ENCODE measurements at regions not wholly inside any gene's neighbourhood (a gene's known extent, or its start where the extent isn't known, plus 50 kb on each side); places are given as distances from the start of the nearest gene placed in this dataset.
"Not testable (repeated sequence)": the region's sequence is repeated elsewhere in the genome, so short reads cannot be mapped to it uniquely, and the experiment has no call there.

DNA sequence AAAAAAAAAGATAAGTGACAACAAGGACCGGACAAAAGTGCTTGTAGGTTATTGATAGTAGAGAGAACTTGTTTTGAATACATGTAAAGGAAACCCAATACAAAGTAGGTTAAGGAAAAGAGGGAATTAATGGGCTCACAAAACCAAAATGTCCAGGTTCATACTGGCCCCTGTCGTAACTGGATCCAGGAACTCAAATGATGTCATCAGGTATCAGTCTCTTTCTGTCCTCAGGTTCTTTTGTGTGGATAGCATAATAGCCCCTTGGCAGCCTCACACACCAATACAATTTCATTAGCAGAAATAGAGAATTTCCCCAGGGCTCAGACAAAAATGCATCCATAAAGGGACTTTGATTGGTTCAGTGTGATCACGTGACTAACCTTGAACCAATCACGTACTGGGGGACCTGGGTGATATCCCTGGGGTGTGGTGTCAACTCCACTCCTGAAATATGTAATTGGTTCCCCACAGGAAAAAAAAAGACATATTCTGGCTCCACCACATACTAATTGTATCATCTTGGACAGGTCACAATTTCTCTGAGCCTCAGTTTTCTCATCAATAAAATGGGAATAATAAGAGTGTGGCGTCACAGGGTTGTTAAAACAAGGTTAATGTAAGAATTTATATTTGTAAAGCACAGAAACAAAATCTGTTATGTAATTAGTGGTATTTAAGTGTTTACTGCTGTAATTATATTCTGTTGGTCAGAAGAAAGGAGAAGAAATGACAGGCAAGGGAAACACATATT lies 174.8 kb downstream of the PDGFRA start:
- TF ChIP-seq POLR2A (IDR thresholded peaks at IDR 0.05) (no peak), CTCF (IDR thresholded peaks at IDR 0.05) (no peak), EP300 (IDR thresholded peaks at IDR 0.05) (no peak)
- Histone ChIP-seq H3K27me3 (no peaks in the 10 kb centered on the region), H3K27ac (no peak overlapping the region), H3K4me1 (peaks cover 0 to 15% (median 0%) of the 10 kb centered on the region in 4 donors), H3K4me3 (no peak overlapping the region), H3K9me3 (no peaks in the 10 kb centered on the region), H3K36me3 (no peaks in the 10 kb centered on the region)
- 93 to 95% methylated on average over 5 of the region's 5 CpGs for WGBS, 2 donors
- DNase-seq (ENCODE audit: low spot score in 2 of 2): no peak

- not testable (repeated sequence) for H3K36me3 ChIP-seq; H3K4me3 ChIP-seq; H3K4me1 ChIP-seq; H3K27me3 ChIP-seq; DNase-seq (ENCODE audit: low spot score in 2 of 2); H3K9me3 ChIP-seq; H3K27ac ChIP-seq
- 49 to 51% methylated on average over 7 of the region's 7 CpGs for whole genome bisulfite sequencing, 2 donors
These were observed 180.3 kb downstream of the PDGFRA start for GRCh38 chr4:54409270-54409817.

DNA sequence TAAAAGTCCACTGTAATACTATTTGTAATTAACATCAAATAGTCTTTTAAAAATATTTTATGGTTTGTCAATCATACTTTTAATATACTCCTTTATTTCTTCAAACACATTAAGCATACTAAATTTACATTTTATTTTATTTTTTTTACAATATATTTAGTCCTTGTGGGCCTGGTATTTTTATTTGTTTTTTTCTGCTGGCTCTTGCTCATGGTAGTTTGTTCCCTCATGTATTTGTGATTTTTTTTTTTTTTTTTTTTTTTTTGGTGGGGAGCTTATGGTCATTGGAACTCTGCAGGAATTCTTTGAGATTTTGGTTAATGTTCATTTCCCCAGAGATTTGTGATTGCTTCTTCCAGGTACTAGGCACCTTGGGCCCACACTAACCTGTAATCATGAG lies 185.5 kb downstream of the PDGFRA start:
- no peak overlapping the region for H3K4me3 ChIP-seq
- H3K4me1 ChIP-seq: no peaks in the 10 kb centered on the region
- H3K27ac ChIP-seq: no peak overlapping the region
- no peak for DNase-seq (ENCODE audit: low spot score in 2 of 2)
- no peaks in the 10 kb centered on the region for H3K27me3 ChIP-seq
- no peaks in the 10 kb centered on the region for H3K36me3 ChIP-seq
- peaks cover 0 to 11% (median 2%) of the 10 kb centered on the region in 4 donors for H3K9me3 ChIP-seq
- TF ChIP-seq EP300 (IDR thresholded peaks at IDR 0.05): no peak
- no peak for TF ChIP-seq CTCF (IDR thresholded peaks at IDR 0.05)
- TF ChIP-seq POLR2A (IDR thresholded peaks at IDR 0.05): no peak

DNA sequence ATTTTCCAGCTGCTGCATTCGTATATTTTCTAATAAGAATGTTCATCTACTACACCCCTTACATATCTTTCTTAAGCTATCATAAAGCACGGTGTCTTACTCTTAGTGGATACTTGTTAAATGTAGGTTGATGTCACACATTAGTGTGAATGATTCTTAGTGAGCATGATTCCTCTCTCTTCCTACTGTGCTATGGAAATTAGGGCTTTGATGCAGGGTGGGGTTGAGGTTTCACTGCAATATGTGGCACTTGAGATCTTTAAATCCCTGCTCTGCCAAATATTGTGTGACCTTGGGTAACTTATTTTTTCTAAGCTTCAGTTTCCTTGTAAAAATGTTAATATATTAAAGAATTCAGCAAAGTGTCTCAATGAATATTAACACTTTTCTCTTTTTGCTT lies 188.4 kb downstream of the PDGFRA start:
- 65 to 67% methylated on average over 2 of the region's 2 CpGs for WGBS, 2 donors
- H3K27me3 ChIP-seq: no peaks in the 10 kb centered on the region

GRCh38 chr4:54418468-54418867 lies 189.4 kb downstream of the PDGFRA start:
- 90 to 93% methylated on average over 5 of the region's 5 CpGs for WGBS, 2 donors
- TF ChIP-seq CTCF (IDR thresholded peaks at IDR 0.05): no peak
- TF ChIP-seq POLR2A (IDR thresholded peaks at IDR 0.05): no peak
- no peak for TF ChIP-seq EP300 (IDR thresholded peaks at IDR 0.05)
- Histone ChIP-seq H3K27ac (no peak overlapping the region), H3K27me3 (no peaks in the 10 kb centered on the region), H3K4me3 (no peak overlapping the region), H3K9me3 (peaks cover 0 to 15% (median 2%) of the 10 kb centered on the region in 4 donors), H3K36me3 (no peaks in the 10 kb centered on the region), H3K4me1 (no peaks in the 10 kb centered on the region)
- DNase-seq (ENCODE audit: low spot score in 2 of 2): no peak

More for the DNA sequence above, 188.4 kb downstream of the PDGFRA start:
- Histone ChIP-seq H3K4me1 (no peaks in the 10 kb centered on the region), H3K27ac (no peak overlapping the region), H3K9me3 (peaks cover 0 to 15% (median 2%) of the 10 kb centered on the region in 4 donors), H3K36me3 (no peaks in the 10 kb centered on the region), H3K4me3 (no peak overlapping the region)
- DNase-seq (ENCODE audit: low spot score in 2 of 2): no peak
- no peak for TF ChIP-seq CTCF (IDR thresholded peaks at IDR 0.05)
- TF ChIP-seq POLR2A (IDR thresholded peaks at IDR 0.05): no peak
- TF ChIP-seq EP300 (IDR thresholded peaks at IDR 0.05): no peak

All from tibial nerve (tissue), 4 donors.